GM18505 (cell line): ENCODE measurements at regions not wholly inside any gene's neighbourhood (a gene's known extent, or its start where the extent isn't known, plus 50 kb on each side); places are given as distances from the start of the nearest gene placed in this dataset.
"Not testable (repeated sequence)": the region's sequence is repeated elsewhere in the genome, so short reads cannot be mapped to it uniquely, and the experiment has no call there.

ENCODE experiments used
- ATAC-seq: cut with Tn5 transposase; IDR thresholded peaks from one replicate; pipeline ENCODE4 v1.9.1; 2021; ENCODE audit not compliant: unreplicated experiment
- POLR2A ChIP-seq: IDR thresholded peaks from 4 replicates; pipeline ENCODE4 v1.6.1; 2011; ENCODE audit warnings: borderline replicate concordance; ENCODE audit not compliant: insufficient read depth, insufficient read length; ENCODE audit errors: extremely low read depth

DNA sequence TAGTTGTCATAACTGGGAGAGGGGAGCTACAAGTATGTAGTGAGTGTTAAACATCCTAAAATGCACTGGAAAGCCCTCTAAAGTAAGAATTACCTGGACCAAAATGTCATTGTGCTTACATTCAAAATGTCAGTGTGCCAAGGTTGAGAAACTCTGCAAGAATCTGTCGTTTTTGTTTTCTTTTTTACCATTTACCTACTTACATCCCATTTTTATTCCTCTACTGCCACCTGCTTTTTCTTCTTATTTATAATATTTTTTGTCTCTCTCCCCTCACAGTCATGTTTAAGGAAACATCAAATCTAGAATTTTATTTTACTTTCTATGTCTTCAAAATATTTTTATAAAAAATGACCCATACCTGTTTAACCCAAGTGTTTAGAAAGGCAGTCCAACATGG, 226.4 kb downstream of the PCDH17 start:
- TF ChIP-seq POLR2A: no peak
- no peak for ATAC-seq

DNA sequence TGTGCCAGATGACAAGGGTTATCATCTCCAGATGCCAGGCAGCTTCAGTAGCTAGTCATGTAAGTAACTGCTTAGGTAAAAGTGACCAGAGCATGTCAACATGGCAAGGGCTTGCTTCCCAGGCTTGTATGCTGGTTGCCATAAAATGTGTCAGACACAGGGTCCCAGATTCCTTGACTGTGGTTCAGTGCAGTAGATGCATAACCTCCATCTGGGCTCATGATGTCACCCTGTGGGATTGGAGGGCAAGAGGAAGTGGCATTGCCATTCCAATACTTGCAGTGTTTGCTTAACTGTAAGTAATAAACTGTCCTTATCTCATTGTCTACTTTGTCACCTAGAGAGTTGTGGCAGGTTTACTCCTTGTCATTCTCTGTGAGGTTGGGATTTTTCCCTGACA, 226.8 kb downstream of the PCDH17 start:
- no peak for TF ChIP-seq POLR2A
- ATAC-seq: no peak

DNA sequence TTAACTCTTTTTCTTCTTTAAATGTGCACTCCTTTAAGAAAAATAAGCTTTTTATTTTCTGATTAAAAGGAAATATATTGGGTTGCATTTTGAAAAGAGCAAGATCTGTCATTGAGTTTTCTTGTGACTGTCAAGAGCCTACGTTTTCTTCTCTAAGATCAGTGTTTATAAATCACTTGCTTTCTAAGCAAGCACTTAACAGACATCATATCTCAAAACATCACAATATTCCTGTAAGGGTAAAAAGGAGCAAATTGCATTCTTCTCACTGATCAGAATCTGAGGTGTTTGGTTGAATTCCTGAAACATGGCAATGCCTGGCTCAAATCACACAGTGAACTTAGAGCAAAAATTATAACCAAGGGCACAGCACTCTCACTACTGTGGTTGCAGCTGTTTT, 231.3 kb downstream of the PCDH17 start:
- ATAC-seq: no peak
- TF ChIP-seq POLR2A: no peak

DNA sequence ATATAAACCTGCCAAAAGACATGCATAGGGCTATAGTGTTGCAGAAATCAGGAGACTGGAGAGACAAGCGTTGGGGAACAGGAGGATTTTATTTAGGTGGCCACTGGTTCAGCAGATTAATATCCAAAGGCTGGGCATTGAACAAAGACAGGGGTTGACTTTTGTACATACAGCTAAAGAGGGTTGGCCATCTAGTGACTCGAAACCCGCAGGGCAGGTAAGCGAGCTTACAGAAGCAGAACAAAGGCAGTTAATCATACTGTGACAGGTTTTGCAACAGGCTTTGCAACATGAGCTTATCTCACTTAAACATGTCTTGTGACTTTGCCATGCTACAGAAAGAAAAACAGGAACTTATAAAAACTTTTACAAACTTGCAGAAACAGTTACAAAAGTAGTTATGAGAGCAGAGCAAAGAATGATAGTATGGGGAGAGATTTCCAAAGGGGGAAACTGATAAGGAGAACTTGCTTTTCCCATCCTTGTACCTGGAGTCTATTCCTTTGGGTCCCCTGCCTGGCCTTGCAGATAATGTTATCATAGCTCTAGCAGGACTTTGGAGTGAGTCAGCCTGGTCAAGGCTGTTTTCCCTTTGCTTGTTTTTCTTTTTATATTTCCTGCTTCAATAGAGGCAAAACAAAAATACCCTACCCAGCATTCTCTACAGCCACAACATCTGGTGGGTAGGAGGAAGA, 234.2 kb downstream of the PCDH17 start:
- TF ChIP-seq POLR2A: no peak
- ATAC-seq: no peak

DNA sequence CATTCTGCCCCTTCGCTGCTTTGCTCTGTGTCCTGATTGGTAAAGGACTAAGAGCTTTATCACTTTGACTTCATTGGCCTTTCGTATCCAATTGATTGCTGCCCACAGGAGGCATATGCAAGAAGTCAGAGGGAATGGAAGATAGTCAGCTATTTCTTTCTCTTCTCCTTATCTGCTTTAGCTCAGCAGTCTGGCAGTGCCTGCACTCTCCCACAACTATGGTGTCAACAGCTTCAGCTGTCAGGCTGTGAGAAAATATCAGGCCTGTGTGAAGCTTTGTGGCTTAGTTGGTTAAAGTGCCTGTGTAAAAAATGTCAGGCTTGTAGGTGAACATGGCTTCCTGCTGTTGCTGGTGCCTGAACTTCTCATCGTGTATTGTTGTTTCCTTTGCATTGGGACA, 243.0 kb downstream of the PCDH17 start:
- TF ChIP-seq POLR2A: no peak
- no peak for ATAC-seq

DNA sequence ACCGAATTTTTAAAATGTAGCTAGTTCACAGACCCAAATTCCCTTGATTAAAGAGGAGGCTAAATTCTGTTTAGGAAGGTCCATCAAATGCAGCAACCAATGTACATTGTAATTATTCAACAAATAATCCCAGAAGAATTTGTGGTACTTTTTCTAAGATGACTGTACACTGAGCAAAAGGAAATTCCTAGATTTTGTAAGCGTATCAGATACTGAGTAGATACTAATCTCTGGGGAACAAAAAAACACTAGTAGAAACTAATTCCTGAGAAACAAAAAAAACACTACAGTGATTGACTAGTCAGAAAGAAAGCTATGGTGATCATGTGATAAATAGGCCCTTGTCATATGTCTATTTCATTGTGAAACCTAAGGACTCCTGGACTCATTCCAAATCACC, 246.1 kb downstream of the PCDH17 start:
- TF ChIP-seq POLR2A: no peak

DNA sequence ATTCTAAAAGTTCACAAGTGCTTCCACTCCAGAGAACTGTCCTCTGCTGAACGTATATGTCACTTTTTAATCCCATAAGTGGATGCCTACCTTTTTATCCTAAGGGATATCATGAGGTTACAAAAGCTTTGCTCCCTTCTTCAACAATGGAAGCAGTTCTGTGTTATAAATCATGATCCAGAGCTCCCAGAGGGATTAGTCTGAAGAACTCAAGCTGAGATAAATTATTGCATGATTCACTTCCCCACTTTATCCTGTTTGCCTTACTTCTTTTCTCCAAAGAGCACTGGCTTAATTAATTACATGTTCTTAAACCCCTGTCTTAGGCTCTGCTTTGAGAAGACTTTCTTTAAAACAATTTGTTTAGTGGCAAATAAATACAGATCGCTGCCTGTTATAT, 246.7 kb downstream of the PCDH17 start:
- ATAC-seq: no peak
- no peak for TF ChIP-seq POLR2A

More for the DNA sequence above, 246.1 kb downstream of the PCDH17 start:
- no peak for ATAC-seq

DNA sequence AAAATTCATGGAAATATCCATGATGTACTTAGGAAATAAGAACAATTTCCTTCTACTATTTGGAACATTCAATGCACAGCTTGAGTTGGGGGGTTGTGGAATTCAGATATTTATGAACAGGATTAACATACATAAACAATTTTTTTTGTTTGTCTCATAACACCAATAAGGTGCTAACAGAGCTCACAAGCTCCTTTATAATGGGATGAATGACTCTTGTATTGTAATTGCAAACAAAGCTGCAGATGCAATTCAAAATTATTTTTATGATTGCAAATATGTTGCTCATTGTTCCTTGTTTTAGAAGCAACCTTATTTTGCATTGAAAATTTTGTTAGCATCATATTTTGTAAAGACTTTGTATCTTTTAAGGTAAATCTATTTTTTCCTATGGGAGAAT, 265.7 kb downstream of the PCDH17 start:
- no peak for ATAC-seq
- no peak for TF ChIP-seq POLR2A

DNA sequence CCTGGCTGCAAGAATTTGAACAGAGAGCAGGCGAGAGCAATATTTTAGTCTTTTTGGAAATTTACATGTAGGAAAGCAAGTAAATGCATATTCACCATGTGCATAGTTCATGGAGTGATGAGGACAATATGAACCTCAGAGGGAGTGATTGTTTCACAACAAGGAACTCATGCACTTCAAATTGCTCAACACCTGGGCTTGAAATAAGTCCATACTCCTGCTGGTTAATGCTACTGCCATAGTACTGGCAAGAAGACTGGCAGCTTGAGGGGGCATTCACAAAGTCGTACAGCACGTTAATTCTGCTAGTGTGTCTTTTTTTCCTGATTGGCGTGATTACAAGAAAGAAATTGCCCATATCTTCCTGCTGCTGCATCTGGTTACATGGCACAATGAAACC, 267.6 kb downstream of the PCDH17 start:
- TF ChIP-seq POLR2A: no peak
- no peak for ATAC-seq

DNA sequence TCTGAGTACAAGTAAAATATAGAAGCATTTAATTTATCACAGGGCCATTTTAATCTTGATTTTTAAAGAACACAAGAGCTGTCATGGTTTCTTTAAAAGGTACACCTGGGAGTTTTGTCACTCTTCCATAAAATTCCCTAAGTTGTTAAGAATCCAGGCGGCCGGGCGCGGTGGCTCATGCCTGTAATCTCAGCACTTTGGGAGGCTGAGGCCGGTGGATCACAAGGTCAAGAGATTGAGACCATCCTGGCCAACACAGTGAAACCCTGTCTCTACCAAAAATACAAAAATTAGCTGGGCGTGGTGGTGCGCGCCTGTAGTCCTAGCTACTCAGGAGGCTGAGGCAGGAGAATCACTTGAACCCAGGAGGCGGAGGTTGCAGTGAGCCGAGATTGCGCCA, 278.3 kb downstream of the PCDH17 start:
- not testable (repeated sequence) for ATAC-seq

DNA sequence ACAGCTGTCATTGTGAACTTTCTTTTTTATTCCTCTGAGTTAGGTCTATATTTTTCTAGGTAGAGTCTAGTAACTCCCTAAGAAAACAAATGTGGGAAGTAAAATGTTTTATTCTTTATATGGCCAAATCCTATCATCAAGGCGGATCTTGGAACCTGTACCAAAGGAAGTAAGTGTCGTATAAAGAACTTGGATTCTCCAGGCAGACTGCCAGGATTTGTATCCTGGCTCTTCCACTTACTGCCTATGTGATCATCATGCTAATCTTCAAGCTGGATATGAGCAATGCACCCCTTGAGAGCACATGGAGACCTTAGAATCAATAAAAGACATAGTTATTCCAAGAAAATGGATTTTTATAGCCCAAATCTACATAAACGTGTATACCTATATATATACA, 286.5 kb downstream of the PCDH17 start:
- no peak for ATAC-seq
- TF ChIP-seq POLR2A: no peak

DNA sequence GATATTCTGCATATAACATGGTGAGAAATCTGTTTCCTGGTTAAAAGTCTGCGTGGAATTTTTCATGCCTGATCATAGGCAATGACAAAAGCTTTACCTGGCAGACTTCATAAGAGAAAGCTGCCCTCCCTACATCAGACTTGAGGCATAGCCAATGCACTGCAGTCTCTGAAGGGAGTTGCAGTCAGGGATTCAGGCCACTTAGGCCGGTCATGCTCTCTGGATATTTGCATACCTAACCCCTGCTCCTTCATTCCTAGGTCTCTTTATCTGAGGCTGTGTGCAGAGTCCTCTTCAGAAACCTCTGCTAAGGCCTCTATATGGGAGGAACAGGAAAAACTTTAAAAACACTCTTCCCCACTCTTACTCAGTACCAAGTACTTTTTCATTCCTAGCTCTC, 287.4 kb downstream of the PCDH17 start:
- ATAC-seq: no peak
- TF ChIP-seq POLR2A: no peak

DNA sequence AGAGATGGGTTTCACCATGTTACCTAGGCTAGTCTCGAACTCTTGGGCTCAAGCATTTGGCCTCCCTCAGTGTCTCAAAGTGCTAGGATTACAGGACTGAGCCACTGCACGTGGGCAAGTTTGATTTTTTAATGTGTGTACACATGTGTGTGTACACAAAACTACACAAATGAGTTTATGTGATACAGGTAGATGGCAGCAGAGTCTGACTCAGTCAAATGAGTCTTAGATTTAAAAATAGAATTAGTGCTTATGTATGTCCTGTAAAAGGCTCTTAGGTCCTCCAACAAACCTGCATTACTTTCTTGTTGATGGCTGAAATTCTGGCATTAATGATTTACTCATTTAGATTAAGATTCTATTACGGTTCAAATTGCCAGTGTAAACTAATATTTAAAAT, 293.7 kb downstream of the PCDH17 start:
- TF ChIP-seq POLR2A: no peak
- no peak for ATAC-seq

DNA sequence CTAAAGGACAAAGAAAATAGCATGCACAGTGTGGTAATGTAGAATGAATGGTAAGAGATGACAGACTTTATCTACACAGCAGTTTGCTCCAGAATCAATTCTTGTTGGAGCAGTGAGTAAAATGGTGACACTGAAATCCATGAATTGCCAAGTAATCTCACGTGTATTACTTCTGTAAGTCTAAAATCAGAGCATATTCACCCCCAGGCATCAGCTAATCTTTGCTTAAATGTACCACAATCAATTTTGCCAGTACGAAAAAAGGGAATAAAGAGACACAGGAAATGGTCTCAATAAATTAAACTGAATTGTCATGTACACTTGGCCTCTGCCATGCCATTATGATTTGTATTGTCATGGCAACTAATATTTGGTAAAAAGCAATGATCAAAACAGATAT, 294.2 kb downstream of the PCDH17 start:
- no peak for TF ChIP-seq POLR2A
- no peak for ATAC-seq

DNA sequence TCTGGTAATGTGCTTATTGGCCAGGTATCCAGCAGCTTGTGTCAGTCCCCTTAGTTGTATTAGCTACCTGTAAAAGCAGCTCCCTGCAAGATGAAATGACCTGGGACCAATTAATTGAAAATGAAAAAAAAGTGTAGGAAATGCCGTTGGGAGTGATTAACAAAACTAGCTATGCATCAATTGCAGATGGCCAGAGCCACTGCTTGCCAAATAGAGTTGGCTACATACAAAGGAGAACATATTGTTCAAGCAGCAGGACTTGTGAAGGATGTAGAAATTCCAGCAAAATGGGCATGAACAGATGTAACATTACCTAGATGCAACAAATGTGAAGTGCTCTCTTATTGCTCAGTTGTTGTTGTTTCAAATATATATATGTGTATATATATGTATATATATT, 300.5 kb downstream of the PCDH17 start:
- no peak for ATAC-seq
- TF ChIP-seq POLR2A: no peak

DNA sequence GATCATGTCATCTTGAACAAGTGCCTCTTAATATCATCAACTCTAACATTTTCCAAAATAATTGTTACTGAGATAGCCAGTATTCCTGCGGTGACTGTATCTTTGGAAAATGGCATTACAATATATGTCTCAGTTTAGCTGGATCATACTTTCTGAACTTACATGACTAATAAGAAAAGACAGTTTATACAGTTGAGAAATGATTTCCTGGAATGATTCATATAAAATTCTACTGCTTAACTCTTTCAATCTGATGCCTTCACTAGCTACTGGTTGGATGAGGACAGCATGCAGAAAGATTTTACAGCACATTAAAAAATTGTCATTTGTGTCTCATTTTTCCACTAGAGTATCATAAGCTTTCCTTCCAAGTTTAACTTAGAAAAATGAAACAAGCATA, 302.1 kb downstream of the PCDH17 start:
- no peak for TF ChIP-seq POLR2A
- no peak for ATAC-seq

DNA sequence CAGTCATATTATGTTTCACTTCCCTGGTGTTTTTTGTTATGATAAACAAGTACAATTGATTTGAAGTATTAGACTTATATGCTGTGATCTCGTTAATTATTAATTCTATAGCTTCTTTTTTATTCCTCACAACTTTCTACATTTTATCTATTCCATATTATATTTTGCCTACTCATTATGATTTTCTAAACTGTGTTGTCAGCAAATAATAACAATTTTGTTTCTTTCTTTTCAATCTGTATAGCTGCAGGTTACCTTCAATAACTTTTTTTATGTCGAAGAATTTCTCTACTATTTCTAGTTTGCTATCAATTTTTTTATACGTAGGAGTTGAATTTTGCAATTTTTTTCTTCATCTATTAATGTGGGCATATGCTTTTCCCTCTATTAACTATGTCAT, 304.4 kb downstream of the PCDH17 start:
- TF ChIP-seq POLR2A: no peak
- no peak for ATAC-seq
